CD4-positive, alpha-beta T cell treated with Interleukin-17A for 1 hour (primary cell): ENCODE measurements at regions not wholly inside any gene's neighbourhood (a gene's known extent, or its start where the extent isn't known, plus 50 kb on each side); places are given as distances from the start of the nearest gene placed in this dataset.
"Not testable (repeated sequence)": the region's sequence is repeated elsewhere in the genome, so short reads cannot be mapped to it uniquely, and the experiment has no call there.

Experiments used
- DNase-seq: peaks from one replicate; pipeline ENCODE4 v3.0.0-alpha.2; 2020

GRCh38 chr14:84435820-84436324 is 1094.1 kb upstream of the FLRT2 start:
- DNase-seq = no peak

GRCh38 chr14:84436528-84436927 is 1093.4 kb upstream of the FLRT2 start:
- no peak for DNase-seq

GRCh38 chr14:84442521-84442920 is 1087.4 kb upstream of the FLRT2 start:
- no peak for DNase-seq

DNA sequence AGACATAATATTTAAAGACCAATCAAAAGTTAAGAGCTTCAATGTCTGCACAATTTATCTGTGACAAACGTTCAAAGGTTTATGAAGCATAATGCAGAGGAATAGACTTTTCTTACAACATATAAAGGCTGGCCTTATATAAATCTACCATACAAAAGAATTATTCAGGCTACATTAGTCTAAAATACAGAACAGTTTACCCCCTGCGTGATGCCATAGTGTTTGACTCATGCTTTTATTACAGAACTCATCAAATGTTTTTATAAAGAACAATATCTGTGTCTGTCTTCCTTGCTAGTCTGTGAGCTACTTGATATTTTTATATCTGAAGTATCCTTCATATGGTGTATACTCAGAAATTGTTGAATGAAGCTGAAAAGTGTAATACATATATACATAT is 1084.5 kb upstream of the FLRT2 start:
- DNase-seq = no peak

GRCh38 chr14:84446250-84446649 is 1083.7 kb upstream of the FLRT2 start:
- no peak for DNase-seq

DNA sequence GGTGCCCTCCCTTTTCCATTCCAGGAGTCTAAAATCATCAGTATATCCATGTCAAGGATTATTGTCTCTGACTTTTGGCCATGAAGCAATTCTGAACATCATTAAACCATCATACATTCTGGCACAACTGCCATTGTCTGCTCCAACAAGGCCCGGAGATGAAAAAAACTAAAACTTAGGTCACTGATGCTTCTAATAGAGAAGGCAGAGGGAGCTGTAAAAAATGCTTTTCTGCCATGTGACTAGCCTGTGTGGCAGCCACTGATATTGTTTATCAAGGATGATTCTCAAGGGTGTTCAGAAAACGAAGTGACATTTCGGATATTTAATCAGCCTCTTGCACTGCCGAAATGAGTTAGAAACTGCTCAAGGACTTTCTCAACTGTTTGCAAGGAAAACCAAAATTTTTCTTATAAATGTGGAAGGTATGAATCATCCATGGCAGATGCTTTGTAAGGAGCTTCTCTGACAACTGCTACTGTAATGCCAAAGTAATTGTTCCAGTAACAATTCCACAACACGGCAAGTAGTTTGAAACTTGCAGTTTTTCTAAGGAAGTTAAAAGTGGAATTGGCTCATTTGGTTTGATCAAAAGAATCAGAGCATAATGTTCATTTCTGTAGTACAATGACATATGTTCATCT is 1076.5 kb upstream of the FLRT2 start:
- DNase-seq = no peak

DNA sequence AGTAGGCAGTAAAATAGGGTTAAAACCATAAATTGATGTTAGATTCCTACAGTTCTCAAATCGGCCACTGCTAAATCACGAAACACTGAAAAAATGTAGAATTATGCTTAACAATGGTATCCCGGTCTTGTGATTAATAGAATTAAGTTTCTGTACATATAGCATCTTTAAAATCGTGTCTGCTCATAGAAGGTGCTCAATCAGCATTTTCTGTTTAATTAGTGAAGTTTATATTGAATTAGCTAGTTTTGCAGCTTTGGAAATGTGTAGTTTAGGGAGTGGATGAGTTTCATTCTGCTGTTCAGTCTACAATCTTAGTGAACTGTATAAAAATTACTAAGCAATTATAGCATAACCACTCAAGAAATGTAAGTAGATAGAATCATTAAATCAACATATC is 1075.8 kb upstream of the FLRT2 start:
- DNase-seq = no peak

DNA sequence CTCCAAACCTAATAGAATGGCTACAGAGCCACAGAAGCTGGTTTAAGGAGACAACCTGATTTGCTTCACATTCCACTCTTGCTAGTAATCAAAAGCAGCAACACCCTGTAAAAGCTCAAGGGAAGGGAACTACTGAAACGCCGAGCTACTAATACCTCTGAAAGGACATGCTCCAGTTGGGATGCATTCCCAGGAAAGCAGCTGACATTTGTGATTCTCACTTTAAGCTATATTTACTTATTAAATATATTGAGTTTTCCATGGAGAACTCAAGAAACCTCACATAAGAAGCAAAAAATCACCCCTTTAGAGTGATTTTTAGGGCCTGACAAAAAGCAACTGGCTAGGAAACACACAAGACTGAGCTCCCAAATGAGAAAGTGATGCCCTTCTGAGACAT is 1073.0 kb upstream of the FLRT2 start:
- DNase-seq = no peak

GRCh38 chr14:84458881-84459280 is 1071.1 kb upstream of the FLRT2 start:
- DNase-seq = no peak

- no peak for DNase-seq
Observed at GRCh38 chr14:84465880-84466279, 1064.1 kb upstream of the FLRT2 start.

- no peak for DNase-seq
Observed at GRCh38 chr14:84468153-84468552, 1061.8 kb upstream of the FLRT2 start.

DNA sequence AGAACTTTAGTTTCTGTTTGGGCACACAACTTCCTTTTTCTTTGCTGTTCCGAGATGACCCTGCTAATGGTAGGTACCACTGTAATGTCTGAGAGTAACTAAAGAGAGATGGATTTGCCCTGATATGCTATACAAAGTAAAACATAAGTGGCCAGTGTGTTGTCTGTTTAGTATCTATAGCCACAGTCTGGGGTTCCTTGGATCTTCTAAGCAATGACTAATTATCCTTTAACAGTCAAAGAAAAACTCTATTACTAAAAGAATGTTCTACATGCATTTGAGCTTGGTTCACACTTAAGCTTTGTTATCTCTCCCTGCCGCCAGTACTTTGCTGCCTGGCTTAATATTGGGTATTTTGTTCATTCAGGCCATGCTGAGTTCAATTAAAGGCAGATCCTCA is 1051.9 kb upstream of the FLRT2 start:
- DNase-seq = no peak

DNA sequence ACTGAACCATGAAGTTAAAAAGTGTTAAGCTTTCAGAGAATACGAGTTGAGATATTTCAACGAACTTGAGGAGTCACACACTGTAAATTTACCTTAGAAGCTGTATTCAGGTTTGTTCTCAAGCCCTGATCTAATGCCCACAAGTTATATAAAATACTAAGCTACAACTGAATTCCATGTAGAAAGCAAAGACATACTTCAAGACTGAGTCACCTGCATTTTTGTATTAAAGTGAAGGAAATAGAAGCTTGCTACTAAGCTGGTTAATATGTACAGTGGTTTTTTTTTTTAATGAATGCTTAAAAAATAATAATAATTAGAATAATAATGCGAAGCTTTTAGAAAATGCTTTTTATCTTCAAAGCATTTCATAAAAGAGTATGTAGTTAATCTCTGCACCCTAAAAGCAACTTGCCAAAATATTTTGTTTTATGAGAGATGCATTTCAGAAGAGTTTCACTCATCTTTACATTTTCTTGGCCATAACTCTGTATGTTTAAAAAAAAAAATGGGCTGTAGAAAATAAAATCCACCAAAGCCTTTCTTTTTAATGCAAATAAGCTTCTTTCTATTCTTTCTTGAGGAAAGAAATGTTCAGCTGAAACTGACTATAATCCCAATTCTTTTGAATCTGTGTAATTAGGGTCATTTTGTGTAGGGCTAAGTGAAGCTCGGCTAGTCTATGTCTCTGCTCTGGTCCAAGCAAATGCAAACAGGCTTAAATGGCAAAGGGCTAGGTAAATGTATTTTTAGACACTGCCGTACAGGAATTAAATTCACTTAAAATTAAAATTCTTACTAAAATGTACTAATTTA is 1047.5 kb upstream of the FLRT2 start:
- no peak for DNase-seq

- DNase-seq = no peak
Observed at GRCh38 chr14:84483072-84483420, 1046.9 kb upstream of the FLRT2 start.

GRCh38 chr14:84484243-84484642 is 1045.7 kb upstream of the FLRT2 start:
- DNase-seq = not testable (repeated sequence)

DNA sequence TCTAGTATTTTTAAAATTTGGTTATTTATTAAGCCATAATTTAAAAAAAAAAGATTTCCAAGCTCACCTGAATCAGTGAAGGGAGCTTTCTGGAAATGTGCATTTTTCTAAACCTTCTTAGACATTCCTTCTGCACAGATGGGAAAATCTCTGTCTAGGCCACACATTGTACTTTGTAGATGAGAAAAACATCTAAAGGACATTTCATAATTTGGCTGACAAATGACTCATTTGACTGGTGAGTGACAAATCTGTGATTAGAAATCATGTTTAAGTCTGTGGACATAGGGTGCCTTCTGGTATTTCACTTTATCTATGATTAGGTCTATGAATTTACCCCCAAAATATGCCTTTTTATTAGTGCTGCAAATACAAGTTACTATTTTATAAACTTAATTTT is 1044.9 kb upstream of the FLRT2 start:
- DNase-seq = no peak

GRCh38 chr14:84490081-84490480 is 1039.9 kb upstream of the FLRT2 start:
- no peak for DNase-seq

DNA sequence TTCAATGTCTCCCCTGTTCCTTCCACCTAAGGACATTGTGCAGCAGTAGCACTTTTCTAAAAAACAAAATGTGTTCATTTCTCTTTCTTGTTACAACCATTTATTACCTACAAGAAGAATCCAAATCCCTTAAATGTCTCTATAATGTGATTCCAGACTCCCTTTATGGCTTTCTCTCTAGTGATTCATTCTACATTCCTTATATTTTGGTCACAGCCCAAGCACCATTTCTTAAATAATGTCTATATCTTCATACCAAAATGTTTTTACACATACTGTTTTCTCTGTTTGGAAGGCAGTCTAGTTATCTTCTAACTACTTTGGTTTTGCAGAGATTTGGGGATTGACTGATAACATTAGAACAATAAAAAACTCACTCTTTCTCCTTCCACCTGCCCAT is 1037.3 kb upstream of the FLRT2 start:
- DNase-seq = no peak

DNA sequence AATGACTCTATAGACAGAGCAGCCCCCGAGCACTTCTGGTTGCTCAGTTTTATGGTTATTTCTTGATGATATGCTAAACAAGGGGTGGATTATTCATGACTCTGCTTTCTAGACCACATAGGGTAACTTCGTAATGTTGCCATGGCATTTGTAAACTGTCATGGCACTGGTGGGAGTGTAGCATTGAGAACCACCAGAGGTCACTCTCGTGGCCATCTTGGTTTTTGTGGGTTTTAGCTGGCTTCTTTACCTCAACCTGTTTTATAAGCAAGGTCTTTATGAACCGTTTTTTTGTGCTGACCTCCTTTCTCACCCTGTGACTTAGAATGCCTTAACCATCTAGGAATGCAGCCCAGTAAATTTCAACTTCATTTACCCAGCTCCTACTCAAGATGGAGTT is 1036.2 kb upstream of the FLRT2 start:
- DNase-seq = no peak

GRCh38 chr14:84496677-84497076 is 1033.3 kb upstream of the FLRT2 start:
- DNase-seq = no peak

GRCh38 chr14:84512823-84513222 is 1017.1 kb upstream of the FLRT2 start:
- DNase-seq = not testable (repeated sequence)

GRCh38 chr14:84519836-84520235 is 1010.1 kb upstream of the FLRT2 start:
- DNase-seq = no peak

DNA sequence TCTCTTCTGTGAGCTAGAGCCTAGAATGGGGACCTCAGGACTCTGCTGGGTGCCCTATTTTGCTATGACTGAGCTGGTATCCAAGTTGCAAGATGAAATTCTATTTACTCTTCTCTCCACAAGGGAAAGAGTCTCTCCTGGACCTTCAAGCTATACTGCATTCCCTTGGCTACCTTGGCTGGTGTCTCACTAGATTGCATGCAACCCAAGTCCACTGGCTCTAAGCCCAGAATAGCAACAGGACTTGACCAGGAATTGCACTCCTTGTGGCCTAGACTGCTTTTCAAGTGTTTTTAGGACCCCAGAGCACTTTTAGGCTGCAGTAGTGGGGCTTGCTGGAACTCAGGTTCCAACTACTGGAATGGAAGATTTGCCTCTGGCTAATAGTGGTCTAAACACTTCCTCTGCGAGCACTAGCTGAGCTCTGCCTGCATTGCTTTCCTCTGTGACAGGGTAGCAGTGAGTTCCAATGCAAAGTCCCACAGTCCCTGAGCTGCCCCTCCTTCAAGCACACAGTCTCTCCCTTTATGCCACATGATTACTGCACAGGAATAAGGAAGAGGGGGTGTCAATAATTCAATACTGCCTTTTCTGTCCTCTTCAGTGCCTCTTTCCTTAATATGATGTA is 1009.1 kb upstream of the FLRT2 start:
- no peak for DNase-seq

- DNase-seq = no peak
Observed at GRCh38 chr14:84523746-84524145, 1006.2 kb upstream of the FLRT2 start.
